GM21737 (cell line): ENCODE measurements at regions not wholly inside any gene's neighbourhood (a gene's known extent, or its start where the extent isn't known, plus 50 kb on each side); places are given as distances from the start of the nearest gene placed in this dataset.

Source experiments
- ATAC-seq: cut with Tn5 transposase; IDR thresholded peaks from one replicate; pipeline ENCODE4 v1.9.1; 2021; ENCODE audit warnings: mild to moderate bottlenecking, moderate library complexity; ENCODE audit not compliant: unreplicated experiment

GRCh38 chr13:109454167-109454917 is 332.0 kb downstream of the IRS2 start:
- ATAC-seq: no peak

- no peak for ATAC-seq
These were observed 334.7 kb downstream of the IRS2 start for GRCh38 chr13:109451726-109452125.

GRCh38 chr13:109448629-109449028 is 337.8 kb downstream of the IRS2 start:
- ATAC-seq: no peak

GRCh38 chr13:109447667-109448066 is 338.7 kb downstream of the IRS2 start:
- no peak for ATAC-seq

GRCh38 chr13:109440320-109440719 is 346.1 kb downstream of the IRS2 start:
- ATAC-seq: no peak

GRCh38 chr13:109439813-109440212 is 346.6 kb downstream of the IRS2 start:
- no peak for ATAC-seq

- ATAC-seq: no peak
These were observed 349.5 kb downstream of the IRS2 start for GRCh38 chr13:109436841-109437240.

GRCh38 chr13:109436055-109436622 is 350.2 kb downstream of the IRS2 start:
- ATAC-seq: no peak

- no peak for ATAC-seq
These were observed 355.2 kb downstream of the IRS2 start for GRCh38 chr13:109431217-109431616.

GRCh38 chr13:109428146-109428545 is 358.2 kb downstream of the IRS2 start:
- no peak for ATAC-seq

- no peak for ATAC-seq
These were observed 358.7 kb downstream of the IRS2 start for GRCh38 chr13:109427695-109428094.

GRCh38 chr13:109427148-109427547 is 359.2 kb downstream of the IRS2 start:
- no peak for ATAC-seq

- no peak for ATAC-seq
These were observed 359.7 kb downstream of the IRS2 start for GRCh38 chr13:109426690-109426990.

GRCh38 chr13:109425821-109426689 is 360.3 kb downstream of the IRS2 start:
- ATAC-seq: no peak

GRCh38 chr13:109422161-109422560 is 364.2 kb downstream of the IRS2 start:
- ATAC-seq: no peak

GRCh38 chr13:109419896-109420295 is 366.5 kb downstream of the IRS2 start:
- no peak for ATAC-seq

GRCh38 chr13:109418111-109418510 is 368.3 kb downstream of the IRS2 start:
- ATAC-seq: no peak

GRCh38 chr13:109416001-109416400 is 370.4 kb downstream of the IRS2 start:
- no peak for ATAC-seq

GRCh38 chr13:109415057-109415456 is 371.3 kb downstream of the IRS2 start:
- no peak for ATAC-seq

GRCh38 chr13:109412283-109412901 is 374.0 kb downstream of the IRS2 start:
- no peak for ATAC-seq

- ATAC-seq: no peak
These were observed 375.5 kb downstream of the IRS2 start for GRCh38 chr13:109410868-109411267.
